ENCODE measurements at regions not wholly inside any gene's neighbourhood (a gene's known extent, or its start where the extent isn't known, plus 50 kb on each side); places are given as distances from the start of the nearest gene placed in this dataset.

DNA sequence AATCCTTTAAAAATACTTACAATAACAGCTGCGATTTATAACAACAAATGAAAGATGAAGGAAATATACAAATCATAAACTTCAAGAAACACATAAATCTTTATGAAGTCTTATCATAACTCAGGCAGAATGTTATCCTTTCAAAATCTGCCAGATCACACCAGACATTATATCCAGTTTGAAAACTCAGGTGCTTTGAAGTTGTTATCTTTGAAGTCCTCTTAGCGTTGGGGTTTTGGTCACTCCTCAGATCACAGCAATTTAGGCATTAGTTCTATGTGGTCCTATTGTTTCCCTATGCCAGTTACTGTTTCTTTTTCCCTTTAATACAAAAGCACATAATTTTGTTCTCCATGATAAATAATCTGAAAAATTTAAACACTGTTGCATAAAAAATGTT is 934.6 kb downstream of the EPHA3 start:
- TF ChIP-seq, protein P1, sequence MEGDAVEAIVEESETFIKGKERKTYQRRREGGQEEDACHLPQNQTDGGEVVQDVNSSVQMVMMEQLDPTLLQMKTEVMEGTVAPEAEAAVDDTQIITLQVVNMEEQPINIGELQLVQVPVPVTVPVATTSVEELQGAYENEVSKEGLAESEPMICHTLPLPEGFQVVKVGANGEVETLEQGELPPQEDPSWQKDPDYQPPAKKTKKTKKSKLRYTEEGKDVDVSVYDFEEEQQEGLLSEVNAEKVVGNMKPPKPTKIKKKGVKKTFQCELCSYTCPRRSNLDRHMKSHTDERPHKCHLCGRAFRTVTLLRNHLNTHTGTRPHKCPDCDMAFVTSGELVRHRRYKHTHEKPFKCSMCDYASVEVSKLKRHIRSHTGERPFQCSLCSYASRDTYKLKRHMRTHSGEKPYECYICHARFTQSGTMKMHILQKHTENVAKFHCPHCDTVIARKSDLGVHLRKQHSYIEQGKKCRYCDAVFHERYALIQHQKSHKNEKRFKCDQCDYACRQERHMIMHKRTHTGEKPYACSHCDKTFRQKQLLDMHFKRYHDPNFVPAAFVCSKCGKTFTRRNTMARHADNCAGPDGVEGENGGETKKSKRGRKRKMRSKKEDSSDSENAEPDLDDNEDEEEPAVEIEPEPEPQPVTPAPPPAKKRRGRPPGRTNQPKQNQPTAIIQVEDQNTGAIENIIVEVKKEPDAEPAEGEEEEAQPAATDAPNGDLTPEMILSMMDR (conservative IDR thresholded peaks at IDR 0.05; ENCODE audit: low read depth, low read length), result no peak
- H3K4me3 ChIP-seq (ENCODE audit: low read depth, low read length), result no peak overlapping the region
- DNase-seq (ENCODE audit: low read depth), result no peak

DNA sequence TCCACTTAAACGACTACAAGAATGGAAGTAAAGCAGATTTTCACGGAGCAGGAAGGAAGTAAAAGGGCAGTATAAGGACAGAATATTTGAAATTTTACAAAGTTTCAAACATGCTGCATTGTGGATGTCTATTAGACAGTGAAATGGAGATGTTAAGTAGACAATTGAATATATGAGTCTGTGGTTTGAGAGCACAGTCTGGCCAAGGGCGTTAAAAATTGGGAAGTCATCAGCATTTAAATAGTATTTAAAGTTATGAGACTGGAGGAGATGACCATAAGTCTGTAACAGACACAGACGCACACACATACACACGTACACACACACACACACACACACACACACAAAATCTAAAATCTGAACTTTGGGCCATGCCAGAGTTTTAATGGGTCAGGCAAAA is 935.9 kb downstream of the EPHA3 start:
- no peak for DNase-seq (ENCODE audit: low read depth)
- H3K4me3 ChIP-seq (ENCODE audit: low read depth, low read length), result no peak overlapping the region
- TF ChIP-seq, protein P1 (conservative IDR thresholded peaks at IDR 0.05; ENCODE audit: low read depth, low read length), result no peak

DNA sequence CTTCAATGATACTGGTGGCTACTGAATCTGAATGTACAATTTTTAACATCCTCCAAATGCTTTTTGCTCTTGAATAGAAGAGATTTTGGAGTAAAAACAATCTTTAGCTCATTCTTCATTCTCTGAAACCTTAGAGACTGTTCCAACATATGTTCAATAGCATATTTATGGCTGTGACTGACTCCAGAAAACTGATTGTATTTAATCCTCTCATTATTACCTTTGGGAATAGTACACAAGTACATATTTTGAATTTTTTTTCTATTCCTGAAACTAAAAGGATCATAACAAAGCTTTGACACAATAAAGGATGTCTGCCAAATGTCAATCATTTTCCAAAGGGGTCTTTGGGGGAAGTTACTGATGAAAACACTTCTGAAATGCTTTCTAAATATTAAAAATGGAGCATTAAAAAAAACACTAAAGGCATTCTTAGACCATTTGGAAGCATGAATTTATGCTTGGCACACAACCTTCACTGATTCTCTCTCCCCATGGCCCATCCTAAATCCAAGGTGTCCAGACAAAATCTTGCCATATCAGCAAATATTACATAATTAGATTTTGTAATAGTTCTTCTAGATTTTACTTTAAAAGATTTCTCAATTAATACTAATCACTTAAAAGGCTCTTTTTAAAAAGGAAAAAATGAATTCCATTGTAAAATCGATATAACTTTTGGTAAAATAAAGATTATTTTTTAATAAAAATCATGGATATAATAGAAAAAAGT is 936.8 kb downstream of the EPHA3 start:
- TF ChIP-seq, protein P1 (conservative IDR thresholded peaks at IDR 0.05; ENCODE audit: low read depth, low read length), result no peak
- H3K4me3 ChIP-seq (ENCODE audit: low read depth, low read length), result no peak overlapping the region
- DNase-seq (ENCODE audit: low read depth), result no peak

DNA sequence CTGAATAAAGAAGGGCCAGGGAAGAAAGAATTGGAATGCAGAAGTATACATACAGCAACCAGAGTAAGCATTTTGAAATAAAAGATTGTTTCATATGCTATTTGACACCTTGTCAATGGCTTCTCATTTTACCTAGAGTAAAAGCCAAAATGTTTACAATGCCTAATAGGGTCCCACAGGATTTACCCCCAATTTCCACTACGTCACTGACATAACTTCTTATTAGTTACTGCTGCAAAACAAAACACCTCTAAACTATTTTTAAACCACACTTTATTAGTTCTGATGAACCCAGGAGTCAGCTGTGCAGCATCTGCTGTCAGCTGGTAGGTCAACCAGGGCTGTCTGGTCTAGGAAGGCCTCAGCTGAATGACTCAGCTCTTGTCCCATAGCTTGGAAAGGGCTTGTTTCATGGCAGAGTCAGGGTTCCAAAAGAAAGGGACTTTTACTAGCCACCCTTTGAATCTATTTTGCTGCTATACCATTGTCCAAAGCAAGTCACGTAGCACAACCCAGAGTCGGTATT is 945.1 kb downstream of the EPHA3 start:
- no peak overlapping the region for H3K4me3 ChIP-seq (ENCODE audit: low read depth, low read length)
- TF ChIP-seq, protein P1 (conservative IDR thresholded peaks at IDR 0.05; ENCODE audit: low read depth, low read length), result no peak
- DNase-seq (ENCODE audit: low read depth), result peak; percentile 25

DNA sequence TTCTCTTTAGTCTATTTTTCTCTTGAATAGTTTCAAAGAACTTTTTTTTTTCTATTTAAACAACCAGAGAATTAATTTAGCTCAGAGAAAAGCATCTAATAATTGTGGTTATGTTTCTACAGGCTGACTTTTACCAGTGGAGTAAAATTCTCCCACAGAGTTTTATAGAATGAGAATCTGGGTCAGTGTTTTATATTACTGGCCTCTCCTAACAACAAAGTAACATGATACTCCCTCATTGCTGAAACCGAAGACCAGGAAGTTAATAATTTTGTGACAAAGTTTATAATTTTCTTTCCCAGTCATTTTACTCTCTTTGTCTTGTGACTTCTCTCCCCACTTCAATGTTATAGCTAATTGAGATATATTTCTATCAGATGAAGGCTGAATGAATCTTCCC is 946.9 kb downstream of the EPHA3 start:
- no peak overlapping the region for H3K4me3 ChIP-seq (ENCODE audit: low read depth, low read length)
- DNase-seq (ENCODE audit: low read depth), result peak; percentile 50
- TF ChIP-seq, protein P1 (conservative IDR thresholded peaks at IDR 0.05; ENCODE audit: low read depth, low read length), result no peak

DNA sequence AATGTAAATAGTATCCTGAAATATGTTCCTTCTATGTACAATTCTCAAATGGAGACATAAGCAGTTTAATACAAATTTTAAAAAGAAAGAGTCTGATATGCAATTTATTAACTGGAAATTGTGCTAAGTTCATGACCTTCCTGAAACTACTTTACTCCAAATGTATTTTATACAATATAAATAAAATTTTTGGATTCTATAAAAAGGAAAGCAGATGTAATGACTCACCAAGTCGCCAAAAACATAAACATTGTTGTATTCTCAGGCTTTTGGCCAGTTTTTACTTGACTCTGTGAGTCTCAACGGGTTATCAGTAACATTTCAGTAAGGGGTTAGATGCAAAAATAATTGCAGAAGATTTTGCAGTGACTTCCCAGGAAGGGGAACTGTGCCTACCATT is 948.2 kb downstream of the EPHA3 start:
- no peak overlapping the region for H3K4me3 ChIP-seq (ENCODE audit: low read depth, low read length)
- TF ChIP-seq, protein P1 (conservative IDR thresholded peaks at IDR 0.05; ENCODE audit: low read depth, low read length), result no peak
- DNase-seq (ENCODE audit: low read depth), result peak; percentile 44

Measured in choroid plexus epithelial cell (primary cell).